GM10266 (cell line): ENCODE measurements at regions not wholly inside any gene's neighbourhood (a gene's known extent, or its start where the extent isn't known, plus 50 kb on each side); places are given as distances from the start of the nearest gene placed in this dataset.

Experiments used
- DNase-seq: peaks from one replicate; pipeline ENCODE4 v3.0.0; 2012; ENCODE audit errors: extremely low spot score
- CTCF ChIP-seq: IDR thresholded peaks from 2 replicates; pipeline ENCODE4 v1.5.1; 2012; ENCODE audit warnings: mild to moderate bottlenecking, low read depth; ENCODE audit not compliant: control insufficient read depth, insufficient read depth; ENCODE audit errors: missing control alignments

- no peak for TF ChIP-seq CTCF
- no peak for DNase-seq
Observed at GRCh38 chr9:22997923-22998322, 551.3 kb downstream of the DMRTA1 start.

GRCh38 chr9:23005156-23005555 is 558.5 kb downstream of the DMRTA1 start:
- DNase-seq, result no peak
- no peak for TF ChIP-seq CTCF

GRCh38 chr9:23006127-23006526 is 559.5 kb downstream of the DMRTA1 start:
- DNase-seq, result no peak
- TF ChIP-seq CTCF, result no peak

GRCh38 chr9:23011669-23012068 is 565.0 kb downstream of the DMRTA1 start:
- TF ChIP-seq CTCF, result no peak
- DNase-seq, result no peak

- TF ChIP-seq CTCF, result no peak
- no peak for DNase-seq
Observed at GRCh38 chr9:23015557-23015956, 568.9 kb downstream of the DMRTA1 start.

- no peak for TF ChIP-seq CTCF
- no peak for DNase-seq
Observed at GRCh38 chr9:23036416-23036815, 589.8 kb downstream of the DMRTA1 start.

- no peak for DNase-seq
- TF ChIP-seq CTCF, result no peak
Observed at GRCh38 chr9:23039402-23039801, 592.8 kb downstream of the DMRTA1 start.

GRCh38 chr9:23041466-23041865 is 594.8 kb downstream of the DMRTA1 start:
- no peak for TF ChIP-seq CTCF
- no peak for DNase-seq
